Mononuclear cell (primary cell): ENCODE measurements at regions not wholly inside any gene's neighbourhood (a gene's known extent, or its start where the extent isn't known, plus 50 kb on each side); places are given as distances from the start of the nearest gene placed in this dataset.
"Not testable (repeated sequence)": the region's sequence is repeated elsewhere in the genome, so short reads cannot be mapped to it uniquely, and the experiment has no call there.

Experiments used
- H3K27me3 ChIP-seq: 2 replicates; pipeline ENCODE4 v1.6.0; 2011; ENCODE audit warnings: low read length, control low read depth; ENCODE audit not compliant: insufficient read depth
- H3K4me1 ChIP-seq: 2 replicates; pipeline ENCODE4 v1.5.1; 2011; ENCODE audit warnings: mild to moderate bottlenecking, low read length, control low read depth; ENCODE audit not compliant: insufficient read depth
- H3K4me3 ChIP-seq: 2 replicates; pipeline ENCODE4 v1.5.1; 2011; ENCODE audit warnings: mild to moderate bottlenecking, low read length, moderate library complexity
- H3K9me3 ChIP-seq: 2 replicates; pipeline ENCODE4 v1.5.1; 2011; ENCODE audit warnings: low read depth, mild to moderate bottlenecking, control low read depth, low read length

GRCh38 chr2:64252251-64252978, 108.2 kb upstream of the PELI1 start:
- not testable (repeated sequence) for H3K27me3 ChIP-seq, H3K4me3 ChIP-seq, H3K4me1 ChIP-seq, H3K9me3 ChIP-seq

- not testable (repeated sequence) for H3K9me3 ChIP-seq, H3K27me3 ChIP-seq, H3K4me3 ChIP-seq, H3K4me1 ChIP-seq
Observed at GRCh38 chr2:64253421-64253820, 109.2 kb upstream of the PELI1 start.

DNA sequence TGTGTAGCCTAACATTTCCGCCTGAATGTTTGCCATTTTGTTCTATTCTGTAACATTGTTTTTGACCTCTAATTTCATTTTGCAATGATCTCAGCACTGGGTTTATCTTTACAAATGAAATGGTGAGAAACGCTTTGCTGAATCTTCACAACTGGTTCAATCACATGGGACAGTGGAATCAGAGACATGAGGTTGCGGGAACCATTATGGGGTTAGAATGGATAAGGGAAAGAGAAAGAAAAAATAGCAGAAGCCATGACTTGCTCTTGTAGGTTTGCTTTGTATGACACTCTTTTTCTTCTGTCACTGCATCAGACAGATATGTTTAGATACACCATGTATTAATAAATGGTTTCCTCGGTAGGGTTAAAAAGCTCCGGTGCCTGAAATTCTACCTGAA, 114.3 kb upstream of the PELI1 start:
- H3K27me3 ChIP-seq = no peaks in the 10 kb centered on the region
- peaks cover 42% of the 10 kb centered on the region for H3K4me1 ChIP-seq
- no peaks in the 10 kb centered on the region for H3K9me3 ChIP-seq
- H3K4me3 ChIP-seq = no peak overlapping the region

DNA sequence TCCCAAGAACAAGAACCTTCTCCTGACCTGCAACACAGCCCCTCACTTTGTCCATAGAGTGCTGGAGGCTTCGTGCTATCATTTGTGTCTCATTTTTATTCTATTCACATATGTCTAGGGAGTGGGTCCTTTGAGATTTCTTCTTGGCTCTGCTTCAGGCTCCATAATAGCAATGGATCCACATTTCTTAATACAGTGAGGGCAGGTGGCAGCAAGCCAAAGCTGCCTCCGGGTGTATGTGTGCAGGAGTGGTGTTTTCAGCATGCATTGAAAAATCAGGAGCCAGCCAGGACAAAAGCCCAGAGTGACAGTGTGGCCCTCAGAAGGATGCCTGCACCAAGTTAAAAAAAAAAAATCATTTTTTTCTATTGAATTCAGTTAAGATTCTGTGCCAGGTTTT, 115.1 kb upstream of the PELI1 start:
- Histone ChIP-seq H3K4me3 (no peak overlapping the region), H3K27me3 (no peaks in the 10 kb centered on the region), H3K9me3 (no peaks in the 10 kb centered on the region), H3K4me1 (peaks cover 45% of the 10 kb centered on the region)

DNA sequence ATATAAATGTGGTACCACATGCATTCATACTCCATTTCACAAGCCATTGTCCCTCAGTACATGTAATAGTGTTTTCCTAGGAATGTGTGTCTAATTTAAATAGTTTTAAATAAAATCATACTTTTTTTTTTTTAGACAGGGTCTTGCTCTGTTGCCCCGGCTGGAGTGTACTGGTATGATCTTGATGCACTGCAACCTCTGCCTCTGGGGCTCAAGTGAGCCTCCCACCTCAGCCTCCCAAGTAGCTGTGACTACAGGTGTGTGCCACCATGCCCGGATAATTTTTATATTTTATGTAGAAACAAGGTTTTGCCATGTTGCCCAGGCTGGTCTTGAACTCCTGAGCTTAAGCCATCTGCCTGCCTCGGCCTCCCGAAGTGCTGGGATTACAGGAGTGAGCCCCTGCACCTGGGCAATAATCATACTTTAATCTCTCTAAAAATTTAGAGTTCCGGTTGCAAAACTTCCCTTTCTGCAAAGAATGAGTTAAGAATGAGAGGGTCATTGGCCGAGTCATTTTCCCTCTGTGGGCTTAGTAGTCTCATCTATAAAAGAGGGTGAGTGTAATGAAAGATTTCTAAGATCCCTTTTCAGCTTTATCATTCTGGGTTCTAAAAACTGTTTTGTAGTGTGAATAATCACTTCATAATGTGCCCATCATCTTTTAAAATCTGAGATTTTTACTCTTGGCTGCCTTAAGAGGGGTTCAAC, 116.0 kb upstream of the PELI1 start:
- Histone ChIP-seq H3K27me3 (no peaks in the 10 kb centered on the region), H3K9me3 (no peaks in the 10 kb centered on the region), H3K4me3 (no peak overlapping the region), H3K4me1 (peaks cover 45% of the 10 kb centered on the region)

GRCh38 chr2:64260817-64261216, 116.6 kb upstream of the PELI1 start:
- no peaks in the 10 kb centered on the region for H3K9me3 ChIP-seq
- H3K4me1 ChIP-seq = peaks cover 45% of the 10 kb centered on the region
- H3K4me3 ChIP-seq = no peak overlapping the region
- no peaks in the 10 kb centered on the region for H3K27me3 ChIP-seq

- no peaks in the 10 kb centered on the region for H3K27me3 ChIP-seq
- no peaks in the 10 kb centered on the region for H3K9me3 ChIP-seq
- H3K4me1 ChIP-seq = peaks cover 45% of the 10 kb centered on the region
- H3K4me3 ChIP-seq = no peak overlapping the region
Observed at GRCh38 chr2:64262071-64262470, 117.9 kb upstream of the PELI1 start.

GRCh38 chr2:64262816-64263215, 118.6 kb upstream of the PELI1 start:
- H3K27me3 ChIP-seq = no peaks in the 10 kb centered on the region
- H3K4me1 ChIP-seq = peaks cover 45% of the 10 kb centered on the region
- H3K9me3 ChIP-seq = no peaks in the 10 kb centered on the region
- no peak overlapping the region for H3K4me3 ChIP-seq

DNA sequence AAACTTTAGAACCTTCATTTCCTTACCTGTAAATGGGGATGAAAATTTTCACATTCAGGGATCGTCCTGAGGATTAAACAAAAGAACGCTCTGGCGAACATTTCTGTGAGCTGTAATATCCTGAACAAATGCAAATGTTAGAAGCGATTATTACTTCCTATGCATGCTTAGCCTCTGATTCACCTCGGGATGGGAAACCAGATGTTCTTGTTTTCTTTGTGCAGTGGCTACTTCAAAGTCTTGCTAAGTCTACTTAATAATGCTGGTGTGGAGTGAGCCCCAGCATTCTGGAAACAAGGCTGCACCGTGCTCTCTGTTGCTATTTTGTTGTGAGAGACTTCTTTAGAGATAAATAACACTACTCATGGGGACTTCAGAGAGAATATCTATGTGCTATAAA, 119.1 kb upstream of the PELI1 start:
- Histone ChIP-seq H3K4me1 (peaks cover 45% of the 10 kb centered on the region), H3K27me3 (no peaks in the 10 kb centered on the region), H3K9me3 (no peaks in the 10 kb centered on the region), H3K4me3 (no peak overlapping the region)

DNA sequence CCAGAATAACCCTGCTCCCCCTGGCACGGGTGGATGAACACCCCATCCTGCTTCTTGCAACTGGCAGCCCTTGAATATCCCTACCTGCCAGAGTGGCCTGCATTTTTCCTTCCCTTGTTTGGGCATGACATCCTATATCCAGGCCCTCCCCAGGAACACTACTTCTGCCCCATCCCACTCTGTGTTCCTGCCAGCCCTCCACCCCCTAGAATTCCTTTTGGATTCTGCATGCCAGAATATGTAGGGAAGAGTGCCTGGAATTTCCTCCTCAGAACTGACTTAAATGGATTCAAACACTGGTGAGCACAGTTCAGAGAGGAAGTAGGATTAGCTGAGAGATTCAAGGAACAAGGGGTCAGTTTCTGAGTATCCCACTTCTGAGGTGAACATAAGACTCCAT, 123.5 kb upstream of the PELI1 start:
- no peaks in the 10 kb centered on the region for H3K9me3 ChIP-seq

DNA sequence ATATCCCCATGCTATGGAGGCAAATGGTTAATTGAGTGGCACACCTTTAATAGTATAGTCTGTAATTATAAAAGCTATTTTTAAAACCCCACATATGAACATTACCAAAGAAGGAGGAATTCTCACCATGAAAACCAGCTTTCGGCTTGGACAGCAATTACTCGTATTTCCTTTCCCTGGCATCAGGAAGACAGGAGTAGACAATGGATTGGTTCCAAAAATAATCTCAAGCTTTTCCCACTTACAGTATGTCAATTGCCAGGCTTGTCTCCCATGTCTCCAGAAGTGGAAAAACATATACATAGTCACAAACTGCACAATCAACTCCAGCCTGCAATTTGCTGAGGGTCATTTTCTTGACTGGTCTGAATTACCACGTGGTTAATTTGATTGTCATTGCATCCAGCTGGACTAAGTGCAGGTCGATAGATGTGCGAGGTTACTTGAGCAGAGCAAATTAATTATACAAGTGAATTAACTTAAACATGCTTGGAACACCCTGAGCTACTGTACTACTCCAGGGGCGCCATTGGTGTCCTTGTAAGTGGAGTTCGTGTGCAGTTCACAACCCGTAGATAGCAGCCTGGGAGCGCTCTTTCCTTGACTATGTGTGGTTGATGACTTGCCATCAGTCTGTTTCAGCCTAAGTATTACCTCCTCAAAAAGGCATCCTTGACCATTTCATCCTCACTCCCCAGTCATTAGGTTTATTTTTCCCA, 124.3 kb upstream of the PELI1 start:
- H3K9me3 ChIP-seq = no peaks in the 10 kb centered on the region
- no peaks in the 10 kb centered on the region for H3K27me3 ChIP-seq
- H3K4me1 ChIP-seq = peaks cover 18% of the 10 kb centered on the region

More for the DNA sequence above, 123.5 kb upstream of the PELI1 start:
- Histone ChIP-seq H3K4me1 (peaks cover 18% of the 10 kb centered on the region), H3K4me3 (no peak overlapping the region), H3K27me3 (no peaks in the 10 kb centered on the region)

DNA sequence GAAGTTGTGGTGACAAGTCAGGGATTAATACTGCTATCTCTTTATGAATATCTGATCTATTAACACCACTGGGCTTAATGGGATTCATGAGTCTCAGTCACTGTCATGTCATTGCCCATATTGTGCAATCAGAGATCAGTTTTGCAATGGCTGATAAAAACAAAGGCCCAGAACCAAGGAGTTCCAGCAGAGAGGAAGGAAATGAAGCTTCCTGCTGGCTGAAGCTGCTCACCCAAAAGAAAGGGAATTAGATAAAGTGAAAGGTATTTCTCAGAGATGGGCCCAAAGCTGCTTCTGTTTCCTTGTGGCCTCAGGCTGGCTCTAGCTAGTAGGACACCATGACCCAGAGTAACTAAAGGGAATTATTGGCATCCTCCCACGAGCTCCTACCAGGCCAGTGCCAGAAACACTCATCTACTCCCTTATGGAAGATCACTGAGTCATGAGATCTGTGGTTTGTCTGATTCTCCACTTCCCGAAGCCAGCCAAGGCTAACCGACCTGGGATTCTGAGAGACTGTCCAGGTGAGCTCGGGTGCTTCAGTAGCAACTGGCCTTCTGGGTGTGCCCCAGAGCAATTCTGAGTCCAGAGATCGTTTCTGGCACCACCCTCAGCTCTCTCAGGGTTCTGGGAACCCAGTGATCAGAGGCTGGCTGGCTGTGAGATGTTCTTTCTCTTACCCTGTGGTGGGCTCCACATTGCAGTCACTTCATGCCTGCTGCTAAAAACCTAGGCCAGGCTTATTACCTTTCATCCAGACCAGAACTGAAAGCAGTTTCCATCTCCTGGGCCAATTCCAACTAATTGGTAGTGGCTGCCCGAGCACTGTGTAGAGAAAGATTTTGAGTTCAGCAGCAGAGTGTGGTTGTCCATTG, 129.5 kb upstream of the PELI1 start:
- Histone ChIP-seq H3K4me1 (peaks cover 58% of the 10 kb centered on the region), H3K9me3 (no peaks in the 10 kb centered on the region), H3K4me3 (peak overlapping the region; percentile 36), H3K27me3 (no peaks in the 10 kb centered on the region)

More for the DNA sequence above, 124.3 kb upstream of the PELI1 start:
- no peak overlapping the region for H3K4me3 ChIP-seq

DNA sequence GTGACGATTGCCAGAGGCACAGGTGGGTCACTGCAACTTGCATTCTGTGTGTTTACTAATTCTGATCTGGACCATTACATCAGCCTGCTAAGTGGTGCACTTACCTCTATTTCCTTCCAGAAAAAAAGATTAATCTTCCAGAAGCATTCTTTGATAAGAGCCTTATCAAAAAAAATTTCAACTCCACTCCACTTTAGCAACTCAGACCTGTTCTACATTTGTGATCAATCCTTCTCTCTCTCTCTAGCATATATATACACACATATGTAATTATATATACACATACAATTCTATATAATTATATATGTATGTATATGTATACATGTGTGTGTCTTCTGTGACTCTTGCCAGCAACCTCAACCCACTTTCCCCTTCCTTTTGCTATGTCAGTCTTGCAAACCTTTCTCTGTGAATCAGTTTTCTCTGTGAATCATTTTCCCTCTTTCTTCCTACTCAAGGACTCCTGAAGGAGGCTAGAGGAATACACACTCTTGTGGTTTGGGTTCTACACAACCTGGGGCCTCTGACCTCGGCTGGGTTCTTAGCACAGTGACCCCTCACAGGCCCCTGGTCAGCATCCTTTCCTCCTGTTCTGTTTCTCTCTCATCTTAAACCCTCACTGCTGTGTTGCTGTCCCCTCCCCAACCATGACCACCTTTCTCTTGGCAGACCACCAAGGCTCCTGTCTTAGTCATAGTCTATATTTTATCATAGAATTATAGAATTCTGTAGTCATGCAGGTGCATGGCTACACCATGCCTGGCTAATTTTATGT, 130.4 kb upstream of the PELI1 start:
- peak overlapping the region; percentile 36 for H3K4me3 ChIP-seq
- H3K27me3 ChIP-seq = no peaks in the 10 kb centered on the region
- peaks cover 58% of the 10 kb centered on the region for H3K4me1 ChIP-seq
- H3K9me3 ChIP-seq = no peaks in the 10 kb centered on the region

GRCh38 chr2:64275174-64275466, 130.9 kb upstream of the PELI1 start:
- Histone ChIP-seq H3K9me3 (no peaks in the 10 kb centered on the region), H3K4me1 (peaks cover 58% of the 10 kb centered on the region), H3K27me3 (no peaks in the 10 kb centered on the region), H3K4me3 (peak overlapping the region; percentile 41)
